Ishikawa (cell line): ENCODE measurements at regions not wholly inside any gene's neighbourhood (a gene's known extent, or its start where the extent isn't known, plus 50 kb on each side); places are given as distances from the start of the nearest gene placed in this dataset.

Experiments
- CEBPB ChIP-seq: IDR thresholded peaks from 2 replicates; pipeline ENCODE4 v1.6.1; 2012
- CREB1 ChIP-seq: IDR thresholded peaks from 2 replicates; pipeline ENCODE4 v1.6.1; 2012; ENCODE audit warnings: low read depth
- EGR1 ChIP-seq: IDR thresholded peaks from 2 replicates; pipeline ENCODE4 v1.6.1; 2012
- EP300 ChIP-seq: IDR thresholded peaks from 2 replicates; pipeline ENCODE4 v1.6.1; 2012; ENCODE audit warnings: borderline replicate concordance
- FOXM1 ChIP-seq: IDR thresholded peaks from 2 replicates; pipeline ENCODE4 v1.6.1; 2012; ENCODE audit warnings: low read depth, borderline replicate concordance
- NFIC ChIP-seq: IDR thresholded peaks from 2 replicates; pipeline ENCODE4 v1.6.1; 2012
- RAD21 ChIP-seq: IDR thresholded peaks from 2 replicates; pipeline ENCODE4 v1.6.1; 2012; ENCODE audit warnings: low read depth
- TAF1 ChIP-seq: IDR thresholded peaks from 2 replicates; pipeline ENCODE4 v1.6.1; 2012; ENCODE audit warnings: low read depth, mild to moderate bottlenecking
- TCF12 ChIP-seq: IDR thresholded peaks from 2 replicates; pipeline ENCODE4 v1.6.1; 2012; ENCODE audit warnings: low read depth
- TEAD4 ChIP-seq: IDR thresholded peaks from 2 replicates; pipeline ENCODE4 v1.6.1; 2012
- YY1 ChIP-seq: IDR thresholded peaks from 2 replicates; pipeline ENCODE4 v1.6.1; 2012; ENCODE audit warnings: low read depth
- ZBTB7A ChIP-seq: IDR thresholded peaks from 2 replicates; pipeline ENCODE4 v1.6.1; 2012; ENCODE audit warnings: low read depth
- TF ChIP-seq, protein P1 (sequence below): IDR thresholded peaks from 2 replicates; pipeline ENCODE4 v1.6.1; 2012
- TF ChIP-seq, protein P2 (sequence below): IDR thresholded peaks from 2 replicates; pipeline ENCODE4 v1.6.1; 2012
- TF ChIP-seq, protein P3 (sequence below): IDR thresholded peaks from 2 replicates; pipeline ENCODE4 v1.6.1; 2012; ENCODE audit warnings: low read depth, mild to moderate bottlenecking

DNA sequence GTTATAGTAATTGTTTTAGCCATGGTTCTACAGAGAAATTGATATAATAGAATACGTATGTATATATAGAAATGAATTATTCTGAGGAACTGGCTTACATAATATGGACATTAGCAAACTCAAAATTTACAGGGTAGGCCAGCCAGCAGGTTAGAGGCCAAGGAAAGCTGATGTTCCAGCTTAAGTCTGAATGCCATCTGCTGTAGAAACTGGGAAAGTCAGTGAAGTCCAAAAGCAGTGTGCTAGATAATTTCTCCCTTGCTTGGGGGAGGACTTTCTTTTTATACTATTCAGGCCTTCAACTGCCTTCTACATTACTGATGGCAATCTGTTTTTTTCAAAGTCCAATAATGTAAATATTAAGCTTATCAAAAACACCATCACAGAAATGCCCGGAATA is 1174.7 kb downstream of the ZPLD1 start:
- TF ChIP-seq YY1 = no peak
- TF ChIP-seq CEBPB = no peak
- no peak for TF ChIP-seq EGR1
- no peak for TF ChIP-seq NFIC
- no peak for TF ChIP-seq CREB1
- TF ChIP-seq TAF1 = no peak
- no peak for TF ChIP-seq FOXM1

DNA sequence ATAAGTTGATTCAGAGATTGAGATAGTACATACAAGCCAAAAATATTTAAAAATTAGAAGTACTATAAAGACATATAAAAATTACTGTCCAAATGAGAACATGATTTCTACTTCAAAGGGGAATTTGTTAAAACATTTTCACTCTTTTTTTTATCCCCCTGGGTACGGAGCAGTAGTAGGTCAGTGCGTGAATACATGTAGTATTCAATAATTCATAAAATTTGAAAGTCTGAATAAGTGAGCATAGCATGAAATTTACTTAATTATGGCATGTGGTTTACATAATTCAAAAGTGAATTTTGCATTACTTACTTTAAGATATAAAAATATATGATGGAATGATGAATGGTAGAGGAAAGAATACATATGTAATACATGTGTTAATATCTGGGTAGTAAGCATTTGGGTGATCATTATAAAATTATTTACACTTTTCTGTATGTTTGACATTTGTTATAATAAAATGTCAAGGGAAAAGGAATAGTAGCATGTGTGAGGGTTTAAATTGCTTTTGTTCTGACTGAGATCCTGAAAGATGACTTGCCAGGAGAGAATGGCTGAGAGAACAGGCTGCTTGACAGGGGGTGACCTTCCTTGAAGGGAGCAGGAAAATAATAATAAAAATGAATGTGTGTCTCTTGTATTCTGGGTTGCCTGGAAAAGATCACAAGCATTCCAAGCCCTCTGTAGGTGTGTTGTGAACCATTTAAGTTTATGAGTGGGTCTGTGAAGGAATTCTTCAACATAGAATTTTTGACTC is 1178.8 kb downstream of the ZPLD1 start:
- TF ChIP-seq TCF12 = no peak

DNA sequence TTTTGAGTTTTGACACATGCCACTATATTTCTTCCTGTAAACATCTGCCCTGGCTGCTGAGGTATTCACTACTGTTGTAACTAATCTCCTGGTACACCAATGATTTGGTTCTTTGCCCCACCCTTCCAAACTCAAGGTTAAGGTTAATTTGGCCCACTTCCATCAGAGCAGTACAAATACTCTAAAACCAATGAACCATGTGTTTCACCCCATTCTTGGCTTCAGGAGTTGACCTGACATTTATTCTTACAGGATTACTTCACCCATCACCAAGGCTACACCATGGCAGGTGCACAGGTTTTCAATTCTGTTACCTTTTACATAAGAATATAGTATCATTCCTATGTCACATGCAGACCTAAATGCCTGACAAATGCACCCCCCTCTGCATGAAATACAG is 1179.9 kb downstream of the ZPLD1 start:
- TF ChIP-seq, protein P1, sequence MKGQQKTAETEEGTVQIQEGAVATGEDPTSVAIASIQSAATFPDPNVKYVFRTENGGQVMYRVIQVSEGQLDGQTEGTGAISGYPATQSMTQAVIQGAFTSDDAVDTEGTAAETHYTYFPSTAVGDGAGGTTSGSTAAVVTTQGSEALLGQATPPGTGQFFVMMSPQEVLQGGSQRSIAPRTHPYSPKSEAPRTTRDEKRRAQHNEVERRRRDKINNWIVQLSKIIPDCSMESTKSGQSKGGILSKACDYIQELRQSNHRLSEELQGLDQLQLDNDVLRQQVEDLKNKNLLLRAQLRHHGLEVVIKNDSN = no peak
- no peak for TF ChIP-seq FOXM1
- TF ChIP-seq EP300 = peak; percentile 75; the same call in 1 of the 2 replicates
- TF ChIP-seq ZBTB7A = no peak
- TF ChIP-seq TEAD4 = peak; percentile 79
- peak; percentile 5; the same call in 1 of the 2 replicates for TF ChIP-seq RAD21
- peak; percentile 92 for TF ChIP-seq NFIC
- TF ChIP-seq CEBPB = peak; percentile 67; the same call in 1 of the 2 replicates
- TF ChIP-seq, protein P2, sequence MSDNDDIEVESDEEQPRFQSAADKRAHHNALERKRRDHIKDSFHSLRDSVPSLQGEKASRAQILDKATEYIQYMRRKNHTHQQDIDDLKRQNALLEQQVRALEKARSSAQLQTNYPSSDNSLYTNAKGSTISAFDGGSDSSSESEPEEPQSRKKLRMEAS = peak; percentile 53; the same call in 1 of the 2 replicates
- no peak for TF ChIP-seq CREB1
- peak; percentile 65; the same call in 1 of the 2 replicates for TF ChIP-seq TCF12

DNA sequence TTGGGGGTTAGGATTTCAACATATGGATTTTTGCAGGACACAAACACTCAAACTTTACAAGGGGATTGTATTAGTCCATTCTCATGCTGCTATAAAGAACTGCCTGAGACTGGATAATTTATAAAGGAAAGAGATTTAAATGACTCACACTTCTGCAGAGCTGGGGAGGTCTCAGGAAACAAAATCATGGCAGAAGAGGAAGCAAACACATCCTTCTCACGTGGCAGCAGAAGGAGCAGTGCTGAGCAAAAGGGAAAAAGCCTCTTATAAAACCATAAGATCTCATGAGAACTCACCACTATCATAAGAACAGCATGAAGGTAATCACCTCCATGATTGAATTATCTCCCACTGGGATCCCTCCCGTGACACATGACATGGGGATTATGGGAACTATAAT is 1183.1 kb downstream of the ZPLD1 start:
- TF ChIP-seq FOXM1 = no peak
- TF ChIP-seq CREB1 = no peak
- TF ChIP-seq, protein P2 = no peak
- TF ChIP-seq EGR1 = no peak
- no peak for TF ChIP-seq TEAD4
- TF ChIP-seq EP300 = no peak
- TF ChIP-seq RAD21 = no peak
- no peak for TF ChIP-seq YY1
- TF ChIP-seq, protein P3, sequence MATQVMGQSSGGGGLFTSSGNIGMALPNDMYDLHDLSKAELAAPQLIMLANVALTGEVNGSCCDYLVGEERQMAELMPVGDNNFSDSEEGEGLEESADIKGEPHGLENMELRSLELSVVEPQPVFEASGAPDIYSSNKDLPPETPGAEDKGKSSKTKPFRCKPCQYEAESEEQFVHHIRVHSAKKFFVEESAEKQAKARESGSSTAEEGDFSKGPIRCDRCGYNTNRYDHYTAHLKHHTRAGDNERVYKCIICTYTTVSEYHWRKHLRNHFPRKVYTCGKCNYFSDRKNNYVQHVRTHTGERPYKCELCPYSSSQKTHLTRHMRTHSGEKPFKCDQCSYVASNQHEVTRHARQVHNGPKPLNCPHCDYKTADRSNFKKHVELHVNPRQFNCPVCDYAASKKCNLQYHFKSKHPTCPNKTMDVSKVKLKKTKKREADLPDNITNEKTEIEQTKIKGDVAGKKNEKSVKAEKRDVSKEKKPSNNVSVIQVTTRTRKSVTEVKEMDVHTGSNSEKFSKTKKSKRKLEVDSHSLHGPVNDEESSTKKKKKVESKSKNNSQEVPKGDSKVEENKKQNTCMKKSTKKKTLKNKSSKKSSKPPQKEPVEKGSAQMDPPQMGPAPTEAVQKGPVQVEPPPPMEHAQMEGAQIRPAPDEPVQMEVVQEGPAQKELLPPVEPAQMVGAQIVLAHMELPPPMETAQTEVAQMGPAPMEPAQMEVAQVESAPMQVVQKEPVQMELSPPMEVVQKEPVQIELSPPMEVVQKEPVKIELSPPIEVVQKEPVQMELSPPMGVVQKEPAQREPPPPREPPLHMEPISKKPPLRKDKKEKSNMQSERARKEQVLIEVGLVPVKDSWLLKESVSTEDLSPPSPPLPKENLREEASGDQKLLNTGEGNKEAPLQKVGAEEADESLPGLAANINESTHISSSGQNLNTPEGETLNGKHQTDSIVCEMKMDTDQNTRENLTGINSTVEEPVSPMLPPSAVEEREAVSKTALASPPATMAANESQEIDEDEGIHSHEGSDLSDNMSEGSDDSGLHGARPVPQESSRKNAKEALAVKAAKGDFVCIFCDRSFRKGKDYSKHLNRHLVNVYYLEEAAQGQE = no peak
- TF ChIP-seq NFIC = no peak
- TF ChIP-seq, protein P1 = no peak
- TF ChIP-seq TAF1 = no peak
- no peak for TF ChIP-seq TCF12
- TF ChIP-seq CEBPB = no peak
- no peak for TF ChIP-seq ZBTB7A

DNA sequence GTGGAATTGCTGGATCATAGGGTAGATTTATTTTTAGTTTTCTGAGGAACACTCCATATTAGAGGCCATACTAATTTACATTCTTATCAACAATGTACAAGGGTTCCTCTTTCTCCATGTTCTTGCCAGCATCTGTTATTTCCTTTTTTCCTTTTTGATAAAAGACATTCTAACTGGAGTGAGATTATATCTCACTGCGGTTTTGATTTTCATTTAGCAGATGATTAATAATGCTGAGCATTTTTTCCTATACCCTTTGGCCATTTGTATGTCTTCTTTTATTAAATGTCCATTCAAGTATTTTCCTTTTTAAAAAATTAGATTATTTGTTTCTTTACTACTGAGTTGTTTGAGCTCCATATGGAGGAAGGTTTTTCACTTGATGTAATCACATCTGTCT is 1189.5 kb downstream of the ZPLD1 start:
- TF ChIP-seq ZBTB7A (no peak), TAF1 (no peak), EP300 (no peak), RAD21 (no peak), FOXM1 (no peak)
- TF ChIP-seq, protein P3 = no peak

DNA sequence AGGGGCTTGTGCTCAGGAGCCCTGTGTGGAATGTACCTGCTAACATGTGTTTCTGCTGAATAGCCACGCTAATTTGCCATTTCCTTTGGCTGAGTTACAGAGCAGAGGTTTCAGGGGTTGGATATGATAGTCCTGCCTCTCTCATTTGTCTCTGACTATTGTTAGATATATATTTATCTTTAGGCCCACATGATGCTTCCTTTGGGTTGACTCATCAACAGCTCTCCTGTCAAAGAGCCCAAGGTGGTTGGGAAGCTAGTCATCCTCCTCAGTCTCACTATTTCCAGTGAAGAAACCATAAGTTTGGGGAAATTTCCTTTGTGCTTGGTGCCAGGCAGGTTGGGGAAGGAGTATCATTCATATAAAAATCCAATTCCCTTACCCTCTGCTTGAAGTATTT is 1194.6 kb downstream of the ZPLD1 start:
- TF ChIP-seq TAF1 (no peak), ZBTB7A (no peak), NFIC (no peak)

DNA sequence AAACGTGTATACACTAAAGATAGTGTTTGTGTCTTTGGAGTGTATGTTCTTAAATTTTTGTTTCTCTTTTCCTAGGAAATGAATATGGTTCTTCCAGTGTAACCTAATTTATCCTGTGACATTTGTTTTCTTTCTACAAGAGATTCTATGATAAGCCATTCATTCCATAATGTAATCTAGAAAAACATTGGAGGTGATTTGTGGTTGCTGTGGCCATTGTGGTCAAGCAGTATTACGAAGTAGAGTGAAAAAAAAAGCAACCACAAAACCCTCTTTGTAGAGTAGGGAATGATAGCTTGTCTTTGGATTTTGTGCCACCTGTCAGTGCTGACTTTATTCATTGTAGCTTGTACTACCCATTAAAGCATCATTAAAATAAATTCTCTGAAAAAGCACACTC is 1209.6 kb downstream of the ZPLD1 start:
- TF ChIP-seq FOXM1 (no peak), ZBTB7A (no peak), TAF1 (no peak), EGR1 (no peak), CEBPB (no peak), CREB1 (no peak), RAD21 (no peak), TCF12 (no peak), EP300 (no peak), NFIC (no peak), YY1 (no peak), TEAD4 (no peak)
- TF ChIP-seq, protein P2 = no peak
- TF ChIP-seq, protein P3 = no peak
- TF ChIP-seq, protein P1 = no peak
